ENCODE measurements at regions not wholly inside any gene's neighbourhood (a gene's known extent, or its start where the extent isn't known, plus 50 kb on each side); places are given as distances from the start of the nearest gene placed in this dataset.

DNA sequence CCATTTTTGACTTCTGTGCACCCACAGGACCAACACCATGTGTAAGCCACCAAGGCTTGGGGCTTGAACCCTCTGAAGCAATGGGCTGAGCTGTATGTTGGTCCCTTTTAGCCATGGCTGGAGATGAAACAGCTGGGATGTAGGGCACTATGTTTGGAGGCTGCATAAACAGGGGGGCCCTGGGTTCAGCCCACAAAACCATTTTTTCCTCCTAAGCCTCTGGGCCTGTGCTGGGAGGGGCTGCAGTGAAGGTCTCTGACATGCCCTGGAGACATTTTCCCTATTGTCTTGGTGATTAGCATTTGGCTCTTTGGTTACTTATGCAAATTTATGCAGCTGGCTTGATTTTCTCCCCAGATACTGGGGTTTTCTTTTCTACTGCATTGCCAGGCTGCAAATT is 144.9 kb downstream of the ZNF326 start:
- TF ChIP-seq, protein P1, sequence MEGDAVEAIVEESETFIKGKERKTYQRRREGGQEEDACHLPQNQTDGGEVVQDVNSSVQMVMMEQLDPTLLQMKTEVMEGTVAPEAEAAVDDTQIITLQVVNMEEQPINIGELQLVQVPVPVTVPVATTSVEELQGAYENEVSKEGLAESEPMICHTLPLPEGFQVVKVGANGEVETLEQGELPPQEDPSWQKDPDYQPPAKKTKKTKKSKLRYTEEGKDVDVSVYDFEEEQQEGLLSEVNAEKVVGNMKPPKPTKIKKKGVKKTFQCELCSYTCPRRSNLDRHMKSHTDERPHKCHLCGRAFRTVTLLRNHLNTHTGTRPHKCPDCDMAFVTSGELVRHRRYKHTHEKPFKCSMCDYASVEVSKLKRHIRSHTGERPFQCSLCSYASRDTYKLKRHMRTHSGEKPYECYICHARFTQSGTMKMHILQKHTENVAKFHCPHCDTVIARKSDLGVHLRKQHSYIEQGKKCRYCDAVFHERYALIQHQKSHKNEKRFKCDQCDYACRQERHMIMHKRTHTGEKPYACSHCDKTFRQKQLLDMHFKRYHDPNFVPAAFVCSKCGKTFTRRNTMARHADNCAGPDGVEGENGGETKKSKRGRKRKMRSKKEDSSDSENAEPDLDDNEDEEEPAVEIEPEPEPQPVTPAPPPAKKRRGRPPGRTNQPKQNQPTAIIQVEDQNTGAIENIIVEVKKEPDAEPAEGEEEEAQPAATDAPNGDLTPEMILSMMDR (IDR thresholded peaks at IDR 0.05 in 4 of 5, conservative IDR thresholded peaks at IDR 0.05 in 1 of 5), result no peak
- no peak for TF ChIP-seq POLR2A (IDR thresholded peaks at IDR 0.05)
